Stimulated activated CD4-positive, alpha-beta T cell treated with anti-CD3 and anti-CD28 coated beads, Interleukin-15, amount 100 ng/mL, for 1 hour (primary cell): ENCODE measurements at regions not wholly inside any gene's neighbourhood (a gene's known extent, or its start where the extent isn't known, plus 50 kb on each side); places are given as distances from the start of the nearest gene placed in this dataset.
"Not testable (repeated sequence)": the region's sequence is repeated elsewhere in the genome, so short reads cannot be mapped to it uniquely, and the experiment has no call there.

ENCODE experiments used
- DNase-seq, 2 donors: peaks; one replicate each; pipeline ENCODE4 v3.0.0-alpha.2; 2020; ENCODE audit warnings: low read depth in 1 of 2, low spot score in 1 of 2

DNA sequence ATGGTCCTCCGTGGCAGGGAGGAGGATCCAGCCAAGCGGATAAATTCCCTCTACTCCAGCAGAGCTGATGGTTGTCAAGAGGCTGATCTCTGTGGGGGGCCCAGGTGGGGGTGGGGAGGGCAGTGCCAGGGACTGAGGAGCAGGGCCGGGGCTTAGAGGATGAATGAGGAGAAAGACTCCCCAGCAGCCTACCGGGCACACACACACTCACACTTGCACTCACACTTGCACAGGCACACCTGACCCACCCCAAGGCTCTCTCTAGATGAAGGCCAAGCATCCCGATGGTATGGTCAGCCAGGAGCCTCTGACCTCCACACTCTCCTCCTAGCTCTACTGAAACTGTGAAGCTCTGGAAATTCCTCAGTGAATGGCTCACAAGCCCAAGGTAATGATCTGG lies 131.3 kb upstream of the PRR20G start:
- DNase-seq, result no peak

DNA sequence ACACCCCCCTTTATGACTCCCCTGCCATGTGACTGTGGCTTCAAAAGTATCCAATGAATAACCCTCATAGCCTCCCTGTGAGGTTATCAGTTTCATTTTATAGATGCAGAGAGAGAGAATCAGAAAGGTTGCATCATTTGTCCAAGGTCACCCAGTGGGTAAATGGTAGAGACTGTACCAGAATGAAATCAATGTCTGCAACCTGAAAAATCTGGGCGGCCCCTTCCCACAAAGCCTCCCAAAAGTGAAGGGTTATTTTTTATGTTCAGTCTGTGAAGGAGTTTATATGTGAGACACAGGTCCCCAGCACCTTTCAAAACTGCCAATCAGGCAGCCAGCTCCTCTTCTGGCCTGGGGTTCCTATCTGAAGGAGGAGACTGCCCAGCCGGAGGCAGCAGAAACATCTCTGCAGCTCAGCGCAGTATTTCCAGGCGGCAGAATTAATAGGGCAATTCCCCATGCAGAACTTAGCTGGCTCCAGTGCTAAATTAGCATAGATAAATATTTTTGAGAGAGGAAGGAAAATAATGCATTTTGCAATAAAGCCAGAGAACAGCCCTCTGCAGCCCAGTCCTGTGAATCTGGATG lies 130.8 kb upstream of the PRR20G start:
- DNase-seq, result no peak

DNA sequence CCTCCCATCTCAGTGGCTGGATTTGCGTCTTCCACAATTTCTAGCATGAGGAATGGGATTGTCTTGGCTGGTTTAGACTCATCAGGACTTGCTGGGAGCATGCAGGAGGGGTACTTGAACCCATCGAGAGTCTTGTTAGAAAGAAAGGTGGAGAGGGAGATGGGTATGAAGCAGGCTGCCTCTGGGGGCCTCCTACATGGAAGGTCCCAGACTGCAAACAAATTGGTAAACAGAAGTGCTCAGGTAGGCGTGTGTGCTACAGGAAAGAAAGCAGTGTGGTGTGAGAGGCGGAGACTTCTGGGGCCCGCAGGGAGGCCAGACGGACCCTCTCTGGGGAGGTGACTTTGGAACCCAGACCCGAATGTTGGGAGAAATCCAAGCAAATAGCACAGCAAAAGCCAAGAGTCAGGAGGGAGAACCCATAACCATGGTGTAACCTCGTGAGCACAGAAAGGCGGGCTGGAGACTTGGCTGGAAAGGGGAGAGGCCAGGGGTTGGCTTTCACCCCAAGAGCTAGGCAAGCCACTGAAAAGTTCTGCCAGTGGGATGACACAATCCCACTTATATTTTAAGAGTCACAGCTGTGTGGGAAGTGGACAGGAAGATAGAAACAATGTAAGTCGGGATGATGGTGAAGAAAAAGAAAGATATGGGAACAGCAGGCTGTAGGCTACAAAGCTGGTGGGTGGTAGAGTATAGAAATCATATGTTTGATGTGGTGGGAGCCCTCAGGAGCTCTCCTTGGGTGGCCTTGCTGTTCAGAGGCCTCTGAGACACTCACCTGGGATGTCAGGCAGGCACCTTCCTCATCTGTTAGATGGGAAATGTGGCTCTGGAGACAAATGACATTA lies 130.1 kb upstream of the PRR20G start:
- no peak for DNase-seq

DNA sequence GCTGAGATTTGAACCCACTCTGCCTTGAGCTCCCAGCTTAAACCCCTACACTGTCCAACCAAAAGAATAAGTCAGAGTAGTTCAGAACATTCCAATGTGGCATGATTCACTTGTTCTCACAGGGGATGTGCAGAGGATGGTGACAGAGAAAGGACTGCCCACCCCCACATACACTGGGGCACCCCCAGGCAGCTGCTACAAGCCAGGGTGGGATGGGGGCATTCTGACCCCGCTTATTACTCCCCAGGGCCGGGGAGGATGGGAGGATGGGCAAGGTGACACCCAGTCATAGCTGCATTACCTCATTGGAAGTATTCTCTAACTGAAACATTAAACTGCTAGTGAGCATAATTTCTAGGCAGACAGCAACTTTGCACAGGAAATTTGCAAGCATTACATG lies 126.0 kb upstream of the PRR20G start:
- DNase-seq, result no peak

DNA sequence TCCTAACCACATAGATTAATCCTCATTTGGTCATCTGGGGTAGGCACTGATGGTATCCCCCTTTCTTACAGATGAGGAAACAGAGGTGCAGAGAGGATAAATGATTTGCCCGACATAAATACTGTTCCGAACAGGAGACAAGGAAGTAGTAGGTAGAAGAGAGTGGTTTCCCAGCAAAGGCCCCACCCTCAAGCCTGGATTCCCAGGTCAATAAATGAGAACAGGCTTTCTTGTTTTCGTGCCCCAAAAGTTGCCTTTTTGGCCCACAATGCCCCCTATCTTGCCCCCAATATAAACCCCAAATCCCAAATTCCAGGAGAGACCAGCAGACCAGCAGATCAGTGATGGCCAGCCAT lies 125.5 kb upstream of the PRR20G start:
- DNase-seq, result no peak

DNA sequence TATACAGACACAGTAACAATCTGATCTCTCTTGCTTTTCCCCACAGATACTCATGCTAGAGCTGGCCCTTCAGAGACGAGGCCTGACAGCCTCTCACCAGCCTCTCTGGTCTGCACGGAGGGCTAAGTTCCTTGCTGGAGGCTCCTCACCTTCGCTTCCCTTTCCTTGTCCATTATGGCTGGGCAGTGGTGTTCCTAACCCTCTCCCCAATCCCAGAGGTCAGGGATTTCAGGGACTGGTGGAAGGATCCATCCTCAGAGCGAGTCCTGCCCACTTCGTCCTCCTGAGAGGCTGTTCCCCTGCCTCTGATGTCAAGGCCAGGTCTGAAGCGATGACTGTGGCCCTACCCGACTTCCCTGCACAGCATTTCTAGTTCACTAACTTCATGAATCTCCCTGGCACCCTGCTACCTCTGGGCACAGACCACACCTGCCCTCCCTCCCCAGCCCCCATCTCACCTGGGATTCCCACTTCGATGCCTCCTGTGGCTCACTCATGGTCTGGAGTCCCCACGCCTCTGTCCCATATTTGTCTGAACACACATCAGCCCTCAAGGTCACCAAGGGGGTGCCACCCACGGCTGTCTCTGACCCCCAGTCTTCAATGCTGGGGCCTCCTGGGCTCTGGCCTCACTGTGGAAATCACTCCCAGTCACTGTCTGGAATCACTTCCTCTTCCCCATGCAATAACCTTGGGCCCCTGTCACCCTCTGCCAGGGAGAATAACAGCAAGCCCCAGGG lies 124.9 kb upstream of the PRR20G start:
- no peak for DNase-seq

DNA sequence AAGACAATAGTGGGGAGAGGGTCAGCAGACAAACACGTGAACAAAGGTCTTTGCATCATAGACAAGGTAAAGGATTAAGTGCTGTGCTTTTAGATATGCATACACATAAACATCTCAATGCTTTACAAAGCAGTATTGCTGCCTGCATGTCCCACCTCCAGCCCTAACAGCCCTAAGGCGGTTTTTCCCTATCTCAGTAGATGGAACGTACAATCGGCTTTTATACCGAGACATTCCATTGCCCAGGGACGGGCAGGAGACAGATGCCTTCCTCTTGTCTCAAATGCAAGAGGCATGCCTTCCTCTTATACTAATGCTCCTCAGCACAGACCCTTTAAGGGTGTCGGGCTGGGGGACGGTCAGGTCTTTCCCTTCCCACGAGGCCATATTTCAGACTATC lies 124.0 kb upstream of the PRR20G start:
- DNase-seq, result not testable (repeated sequence)

DNA sequence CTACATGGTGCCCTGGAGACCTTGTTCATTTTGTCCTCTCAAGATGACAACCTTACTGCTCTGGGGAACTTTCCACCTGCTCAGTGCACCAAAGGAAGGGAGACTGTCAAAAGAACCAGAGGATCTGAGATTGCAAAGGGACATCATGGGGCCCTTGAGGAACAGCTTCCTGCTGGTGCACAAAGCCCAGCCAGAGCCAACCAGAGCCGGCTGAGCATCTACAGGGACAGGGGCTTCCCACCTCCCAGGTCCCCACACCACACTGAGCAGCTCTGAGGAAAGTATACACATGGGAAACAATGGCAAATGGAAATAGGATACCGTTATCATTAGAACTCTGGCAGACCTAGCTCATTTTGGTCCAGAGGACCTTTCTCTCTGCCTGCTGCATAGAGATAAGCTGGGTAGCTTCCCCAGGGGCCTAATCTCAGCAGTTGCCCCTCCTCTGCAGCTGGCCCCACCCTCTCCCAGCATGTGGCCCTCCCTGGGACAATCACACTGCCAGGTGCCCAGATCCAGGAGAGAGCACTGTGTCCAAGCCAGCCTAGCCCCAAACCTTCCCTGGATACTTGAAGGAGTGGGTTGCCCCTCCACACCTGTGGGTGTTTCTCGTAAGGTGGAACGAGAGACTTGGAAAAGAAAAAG lies 123.4 kb upstream of the PRR20G start:
- DNase-seq, result no peak

DNA sequence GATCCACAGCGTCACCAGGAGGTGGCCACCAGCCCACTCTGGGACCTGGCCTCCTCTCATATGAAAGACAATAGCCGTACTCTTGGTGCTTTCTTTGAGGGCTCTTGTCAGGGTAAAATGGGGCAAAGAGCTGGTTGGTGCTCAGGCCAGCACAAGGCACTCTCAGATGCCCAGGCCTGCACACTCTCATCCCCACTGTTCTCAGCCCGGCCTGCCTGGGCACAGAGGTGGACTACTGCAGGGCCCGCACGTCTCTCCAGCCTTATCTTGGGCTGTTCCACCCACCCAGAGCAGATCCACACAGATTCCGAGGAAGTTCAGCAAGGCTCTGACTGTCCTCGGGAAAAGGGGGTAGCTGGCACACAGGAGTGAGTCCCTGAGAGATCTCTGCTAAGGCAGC lies 122.8 kb upstream of the PRR20G start:
- no peak for DNase-seq

DNA sequence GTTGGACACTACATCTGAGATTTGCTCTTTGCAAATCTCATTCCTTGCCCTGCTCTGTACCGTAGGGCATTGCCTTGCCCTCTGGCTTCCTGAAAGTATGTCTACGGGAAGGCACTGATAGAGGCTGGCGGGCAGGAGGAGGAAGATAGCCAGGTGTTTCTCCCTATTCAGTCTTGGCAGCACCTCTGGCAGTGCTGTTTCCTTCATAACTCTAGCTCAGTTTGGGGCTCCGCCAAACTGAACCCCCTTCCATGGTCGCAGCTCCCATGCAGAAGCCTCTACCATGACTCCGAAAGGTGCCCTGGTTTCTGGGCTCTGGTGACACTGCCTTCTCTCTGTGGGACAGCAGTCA lies 122.3 kb upstream of the PRR20G start:
- DNase-seq, result no peak

DNA sequence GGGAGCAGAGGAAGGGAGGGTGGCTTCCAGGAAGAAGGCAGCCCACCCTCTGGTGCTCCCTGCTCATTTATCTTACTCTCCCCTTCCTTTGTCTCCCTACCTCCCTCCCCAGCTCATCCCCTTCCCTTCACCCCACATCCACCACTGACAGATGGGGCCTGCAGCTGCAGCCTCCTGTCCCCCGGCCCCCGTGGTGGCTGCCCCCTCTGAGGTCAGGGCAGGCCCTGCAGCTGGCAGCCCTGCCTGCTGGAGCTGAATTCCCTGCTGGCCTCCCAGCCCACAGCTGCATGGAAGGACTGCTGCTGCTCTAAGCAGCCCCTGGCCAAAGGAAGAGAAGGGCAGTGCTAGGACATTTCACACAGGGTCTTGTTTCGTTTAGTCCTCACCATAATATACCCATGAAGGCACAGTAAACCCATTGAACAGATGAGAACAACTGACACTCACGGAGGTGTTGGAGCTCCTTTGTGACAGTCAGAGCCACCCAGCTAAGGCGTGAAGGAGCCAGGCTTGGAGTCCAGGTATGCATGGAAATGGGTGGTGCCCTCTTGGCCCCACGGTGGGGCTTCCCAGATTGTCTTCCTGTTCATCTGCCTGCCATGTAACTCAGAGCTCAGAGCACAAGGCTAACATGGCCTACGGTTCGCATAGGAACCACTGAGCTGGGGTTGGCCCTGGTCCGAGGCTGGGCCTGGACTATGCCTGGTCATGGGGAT lies 121.7 kb upstream of the PRR20G start:
- no peak for DNase-seq

DNA sequence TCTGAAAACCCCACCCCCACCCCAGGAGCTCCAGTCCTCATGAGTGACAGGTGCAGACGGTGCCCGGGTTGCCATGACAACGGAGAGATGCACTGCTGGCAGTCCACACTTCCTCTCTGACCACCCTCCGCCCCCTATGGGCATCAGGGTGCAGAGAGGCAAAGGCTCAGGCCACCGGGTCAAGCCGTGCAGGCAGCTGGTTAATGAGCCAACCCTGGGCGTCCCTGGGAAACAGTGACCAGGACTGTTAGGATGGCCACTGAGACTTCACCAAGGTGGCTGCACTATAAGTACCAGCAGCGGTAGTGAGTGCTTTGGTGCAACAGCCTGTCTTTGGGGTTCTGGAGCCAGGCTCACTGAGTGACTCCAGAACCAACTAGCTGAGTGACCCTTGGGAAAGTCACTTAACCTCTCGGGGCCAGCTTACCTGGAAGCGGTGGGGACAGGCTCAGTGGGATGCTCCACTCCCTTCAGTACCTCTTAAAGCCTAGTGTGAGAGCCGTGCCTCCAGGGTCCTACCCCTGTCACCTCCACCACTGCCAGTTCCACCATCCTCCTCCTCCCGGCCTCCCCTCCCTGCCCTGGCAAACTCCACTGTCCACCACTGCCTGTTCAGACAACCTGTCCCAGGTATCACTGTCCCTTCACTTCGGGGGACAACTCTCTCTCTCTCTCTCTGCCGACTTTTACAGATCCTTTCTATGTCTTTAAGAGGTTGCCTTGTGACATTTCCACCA lies 121.0 kb upstream of the PRR20G start:
- DNase-seq, result no peak

DNA sequence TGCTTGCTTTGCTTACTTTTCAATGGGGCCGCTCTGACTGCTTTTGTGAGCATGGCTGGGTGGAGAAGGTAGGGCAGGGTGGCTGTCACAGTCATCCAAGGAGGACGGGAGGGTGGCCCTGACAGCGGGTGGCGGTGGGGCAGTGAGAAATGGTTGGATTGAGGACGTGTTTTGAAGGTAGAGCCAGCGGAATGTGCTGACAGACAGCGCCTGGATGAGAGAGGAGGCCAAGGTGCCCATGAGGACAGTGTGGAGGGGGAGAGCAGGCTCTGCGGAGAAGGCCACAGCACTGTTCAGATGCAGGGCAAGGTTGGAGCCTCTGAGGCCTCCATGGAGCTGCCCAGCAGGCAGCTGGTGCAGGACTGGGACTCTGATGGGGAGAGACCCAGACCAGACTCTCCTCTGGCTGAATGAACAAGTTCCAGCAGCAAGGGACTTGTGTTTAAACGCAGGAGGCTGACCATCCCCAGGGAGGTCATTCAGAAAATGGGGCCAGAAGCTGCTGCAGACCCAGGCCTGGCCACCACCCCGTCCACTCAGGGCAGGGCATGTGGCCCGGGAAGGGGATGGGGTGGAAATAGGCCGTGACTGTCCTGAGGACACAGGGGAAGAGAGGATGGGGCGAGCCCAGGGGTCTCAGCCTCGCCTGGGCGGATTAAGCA lies 120.3 kb upstream of the PRR20G start:
- no peak for DNase-seq

DNA sequence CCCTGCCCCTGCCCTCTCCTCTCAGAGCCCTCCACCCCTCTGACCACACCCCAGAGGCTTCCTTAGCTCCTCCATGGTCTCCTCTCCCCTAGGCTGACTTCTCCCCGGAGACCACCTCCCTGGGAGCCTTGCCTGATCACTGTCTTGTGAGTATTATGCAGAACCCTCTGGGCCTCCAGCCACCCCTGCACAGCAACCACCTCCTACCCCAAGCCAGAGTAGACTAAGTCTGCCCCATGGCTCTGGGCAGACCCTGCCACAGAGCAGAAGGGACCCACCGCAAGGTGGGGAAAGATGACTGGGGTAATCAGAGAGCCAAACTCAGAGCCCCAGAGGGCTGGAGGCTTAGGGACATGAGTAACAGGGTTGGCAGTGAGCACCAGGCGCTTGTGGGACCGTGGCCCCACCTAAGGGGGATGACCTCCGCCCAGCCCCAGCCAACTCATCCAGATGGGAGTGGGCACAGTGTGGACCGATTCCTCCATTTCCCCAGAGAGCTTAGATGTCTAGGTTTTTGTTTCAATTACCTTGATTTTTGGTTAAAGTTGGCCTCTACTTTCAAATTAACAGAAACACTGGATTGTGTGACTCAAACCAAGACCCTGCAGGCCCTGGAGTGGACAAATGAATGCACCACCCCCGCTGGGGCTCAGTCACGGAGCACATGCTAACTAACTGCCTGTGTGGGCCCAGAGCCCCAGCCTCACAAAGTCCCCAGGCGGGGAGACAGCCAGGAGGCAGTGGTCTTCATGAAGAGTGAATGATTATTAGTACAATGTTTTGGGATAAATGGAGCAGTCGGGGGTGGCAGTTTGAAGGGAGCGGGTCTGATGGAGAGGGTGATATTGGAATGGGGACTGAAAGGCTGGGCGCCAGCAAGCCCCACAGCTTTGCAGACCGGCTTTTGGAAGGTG lies 119.4 kb upstream of the PRR20G start:
- DNase-seq, result no peak

DNA sequence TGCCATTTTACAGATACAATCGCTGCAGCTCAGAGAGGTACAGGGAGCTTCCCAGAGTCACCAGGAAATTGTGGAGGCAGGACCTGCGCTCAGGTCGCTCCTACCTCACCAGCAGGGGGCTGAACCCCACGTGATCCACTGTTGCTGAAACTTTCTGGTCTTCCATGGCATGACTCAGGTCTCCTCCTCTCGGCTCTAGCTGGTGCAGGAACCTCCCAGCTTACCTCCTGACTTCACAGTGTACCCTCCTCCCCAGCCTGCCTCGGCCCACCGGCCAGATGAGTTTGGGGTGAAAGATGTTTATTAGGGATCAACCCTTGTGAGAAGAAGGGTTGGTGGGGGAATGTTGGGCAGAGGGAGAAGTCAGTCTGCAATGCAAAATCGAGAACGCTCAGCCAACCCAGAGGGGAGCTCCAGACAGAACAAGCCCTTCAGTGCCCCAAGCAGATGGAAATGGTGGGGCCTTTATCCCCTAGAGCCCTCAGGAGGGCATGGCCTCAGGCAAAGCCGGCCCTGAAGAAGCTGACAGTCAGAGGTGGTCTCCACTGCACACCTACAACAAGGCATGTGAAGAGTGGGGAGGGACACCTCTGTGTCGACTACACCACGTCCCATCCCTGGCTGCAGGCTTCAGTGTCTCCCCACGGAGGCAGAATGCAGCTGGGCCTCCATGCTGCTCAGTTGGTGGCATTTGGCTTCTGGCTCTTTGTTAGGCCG lies 118.6 kb upstream of the PRR20G start:
- DNase-seq, result no peak

DNA sequence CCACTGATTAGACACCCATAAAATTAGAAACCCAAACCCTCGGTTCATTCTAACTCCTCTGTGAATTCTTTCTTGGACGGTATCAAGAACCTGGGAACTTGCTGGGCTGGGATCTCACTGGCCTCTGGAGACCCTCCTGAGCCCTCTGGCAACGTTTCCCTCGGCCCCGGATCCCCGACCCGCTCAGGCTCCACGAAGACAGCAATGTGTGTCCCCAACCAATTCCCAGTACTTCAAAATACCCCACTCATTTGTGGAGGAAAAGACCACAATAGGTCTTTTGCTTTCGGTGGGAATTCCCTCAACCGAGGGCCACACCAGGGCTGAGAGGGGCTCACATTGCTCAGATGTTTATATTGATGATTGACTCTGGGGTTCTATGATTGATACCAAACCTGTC lies 117.9 kb upstream of the PRR20G start:
- DNase-seq, result no peak

DNA sequence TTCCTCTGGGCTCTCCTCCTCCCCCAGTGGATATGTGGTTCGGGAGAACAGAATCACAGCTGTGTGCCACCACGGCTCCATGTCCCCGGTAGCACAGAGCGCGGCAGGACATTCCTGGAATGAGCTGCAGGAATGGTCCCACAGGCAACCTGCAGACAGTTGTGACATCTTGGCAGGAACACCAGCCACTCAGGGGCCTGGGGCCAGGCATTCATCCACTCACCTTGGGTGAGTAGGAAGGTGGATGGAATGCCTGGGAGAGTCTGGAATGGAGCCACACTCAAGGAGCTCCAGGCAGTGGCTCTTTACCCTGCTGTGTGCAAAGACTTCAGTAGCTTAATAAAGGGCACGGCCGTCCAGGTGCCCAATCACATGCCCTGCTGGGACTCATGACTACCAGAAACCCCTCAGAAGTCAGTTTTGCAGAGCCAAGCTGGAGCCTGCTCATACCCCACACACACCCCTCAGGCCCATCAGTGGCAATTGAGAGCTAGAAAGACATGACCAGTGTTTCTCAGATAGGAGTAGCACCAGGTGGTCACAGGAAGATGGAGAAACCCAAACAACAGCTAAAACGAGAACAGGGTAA lies 117.3 kb upstream of the PRR20G start:
- DNase-seq, result no peak
